ENCODE measurements at regions not wholly inside any gene's neighbourhood (a gene's known extent, or its start where the extent isn't known, plus 50 kb on each side); places are given as distances from the start of the nearest gene placed in this dataset.

- POLR2A ChIA-PET = no interaction called here
- no TSS peak for BruUV-seq (replicated peaks)
- H3K9me1 ChIP-seq (ENCODE audit: control insufficient read depth, insufficient read depth, low read length) = no peaks in the 10 kb centered on the region
- H3K9me3 ChIP-seq (replicated peaks; ENCODE audit: control insufficient read depth, insufficient read depth, low read depth, low read length) = no peaks in the 10 kb centered on the region
- in situ Hi-C loops (cut with MboI) (no loop called here), intact Hi-C loops (cut with micrococcal nuclease) (loop anchor here (10.0 kb wide), 1 partner anchor 407 kb away; no protein-coding TSS in a partner anchor)
- no peak for DNase-seq (ENCODE audit: extremely low read depth in 1 of 4, low spot score in 3 of 4)
- no peak overlapping the region for H3K27ac ChIP-seq (ENCODE audit: extremely low read depth, low read depth, low read length)
- no peak overlapping the region for H2AFZ ChIP-seq (ENCODE audit: low read depth, low read length)
- no peaks in the 10 kb centered on the region for H3K79me2 ChIP-seq (ENCODE audit: control insufficient read depth, insufficient read depth, low read length)
- no peak for FAIRE-seq
- H3K4me3 ChIP-seq = no peak overlapping the region
- H3K36me3 ChIP-seq (ENCODE audit: control insufficient read depth, insufficient read depth, low read length) = no peaks in the 10 kb centered on the region
- no peak overlapping the region for H3K4me2 ChIP-seq (ENCODE audit: insufficient read depth, low read length)
- no peaks in the 10 kb centered on the region for H3K27me3 ChIP-seq (ENCODE audit: control insufficient read depth in 2 of 2, insufficient read depth in 2 of 2, low read length in 2 of 2)
- no peaks in the 10 kb centered on the region for H3K4me1 ChIP-seq (replicated peaks in 1 of 2; ENCODE audit: control insufficient read depth in 2 of 2, insufficient read depth in 2 of 2, low read length in 2 of 2)
- ATAC-seq = no peak
- H4K20me1 ChIP-seq (replicated peaks; ENCODE audit: control insufficient read depth, insufficient read depth, low read length) = no peaks in the 10 kb centered on the region
- CTCF ChIA-PET (ENCODE audit: low intra/inter-chr PET ratio) = no interaction called here
- no peak for TF ChIP-seq BDP1 (IDR thresholded peaks at IDR 0.05; ENCODE audit: insufficient read depth, insufficient read length)
- no peak for TF ChIP-seq CREM (IDR thresholded peaks at IDR 0.05; ENCODE audit: low read depth)
- TF ChIP-seq ARID1B (IDR thresholded peaks at IDR 0.05) = no peak
- TF ChIP-seq EZH2 (IDR thresholded peaks at IDR 0.05; ENCODE audit: borderline replicate concordance, low read depth, low read length) = no peak
- no peak for TF ChIP-seq ZNF707 (CRISPR knock-in tag; conservative IDR thresholded peaks at IDR 0.05)
- TF ChIP-seq HDAC2 (IDR thresholded peaks at IDR 0.05) = no peak
- TF ChIP-seq ETV5 (CRISPR knock-in tag; IDR thresholded peaks at IDR 0.05; ENCODE audit: low read depth) = no peak
- TF ChIP-seq TAF15 (IDR thresholded peaks at IDR 0.05; ENCODE audit: low read depth, low read length) = no peak
- no peak for TF ChIP-seq KAT7 (CRISPR knock-in tag; IDR thresholded peaks at IDR 0.05; ENCODE audit: borderline replicate concordance)
- no peak for TF ChIP-seq ARNT (IDR thresholded peaks at IDR 0.05)
- no peak for TF ChIP-seq ZNF583 (CRISPR knock-in tag; IDR thresholded peaks at IDR 0.05)
- no peak for TF ChIP-seq C11orf30 (IDR thresholded peaks at IDR 0.05; ENCODE audit: low read depth)
- H3K9ac ChIP-seq (ENCODE audit: insufficient read depth in 1 of 2, low read depth in 2 of 2, low read length in 2 of 2) = no peak overlapping the region
- 0% methylated on average over 1 of the region's 1 CpG for WGBS (ENCODE audit: insufficient coverage, low coverage, missing lambda C conversion rate)
Observed at GRCh38 chr3:84621823-84622222, 337.0 kb upstream of the CADM2 start.
